Right lobe of liver (tissue), 6 donors: ENCODE measurements at regions not wholly inside any gene's neighbourhood (a gene's known extent, or its start where the extent isn't known, plus 50 kb on each side); places are given as distances from the start of the nearest gene placed in this dataset.

ENCODE experiments used
- ATAC-seq, 4 donors: fragments of 200-7000 bp; cut with Tn5 transposase; one replicate each; pipeline ENCODE4 v1.9.1; 2020; ENCODE audit warnings: mild to moderate bottlenecking in 4 of 4, moderate library complexity in 4 of 4
- DNase-seq, 3 donors: peaks; one replicate each; pipeline ENCODE4 v3.0.0-alpha.2; 2020
- H3K27ac ChIP-seq, 3 donors: fragments of 200-600 bp; one replicate each; pipeline ENCODE4 v1.8.0; 2022
- H3K27me3 ChIP-seq, 2 donors: fragments of 200-600 bp; one replicate each; pipeline ENCODE4 v1.8.0; 2022
- H3K36me3 ChIP-seq, 4 donors: fragments of 200-600 bp; sonication (generic) in 1 of 4; one replicate each; pipeline versions ENCODE4 v1.5.1 to v1.8.0; 2017 to 2022; ENCODE audit warnings: control low read depth in 1 of 4
- H3K4me1 ChIP-seq, 4 donors: fragments of 200-600 bp; sonication (generic) in 1 of 4; one replicate each; pipeline versions ENCODE4 v1.5.1 to v1.8.0; 2017 to 2022; ENCODE audit warnings: control low read depth in 1 of 4
- H3K4me3 ChIP-seq, 3 donors: fragments of 200-600 bp; one replicate each; pipeline ENCODE4 v1.8.0; 2022
- H3K9me3 ChIP-seq, 4 donors: fragments of 200-600 bp; sonication (generic) in 1 of 4; one replicate each; pipeline versions ENCODE4 v1.5.1 to v1.8.0; 2017 to 2022; ENCODE audit warnings: control low read depth in 1 of 4
- POLR2A ChIP-seq: fragments of 450-650 bp; IDR thresholded peaks from one replicate; pipeline ENCODE4 v1.6.1; 2017; ENCODE audit warnings: antibody characterized with exemption, mild to moderate bottlenecking
- WGBS: methylation state at CpG from one replicate; pipeline ENCODE4 v1.1.6; 2018; ENCODE audit warnings: low coverage, low lambda C conversion rate; ENCODE audit not compliant: insufficient coverage; ENCODE audit errors: missing lambda C conversion rate; 5-methylcytosine and 5-hydroxymethylcytosine counted together
- intact Hi-C, 2 donors: fragments of 100-400 bp; cut with DNase I; formaldehyde crosslinking; loops; one replicate each; pipeline versions ENCODE4 v1.11.2 to v1.14.1; 2022
- TF ChIP-seq, protein P1 (sequence below), 4 donors: fragments of 200-600 bp in 3 of 4; fragments of 450-650 bp in 1 of 4; IDR thresholded peaks; one replicate each; pipeline versions ENCODE4 v1.5.1 to v1.8.0; 2016 to 2022; ENCODE audit warnings: antibody characterized with exemption in 4 of 4, mild to moderate bottlenecking in 2 of 4
- donor health status: DM: no; HTN: yes; CAD: no.
- donor health status: DM: no; HTN: no; CAD: no.
- donor health status: DM: no; HTN: no; CAD: no.
- donor health status: DM: no; HTN: yes; CAD: no.
- donor health status: DM: no; HTN: yes; CAD: no.

DNA sequence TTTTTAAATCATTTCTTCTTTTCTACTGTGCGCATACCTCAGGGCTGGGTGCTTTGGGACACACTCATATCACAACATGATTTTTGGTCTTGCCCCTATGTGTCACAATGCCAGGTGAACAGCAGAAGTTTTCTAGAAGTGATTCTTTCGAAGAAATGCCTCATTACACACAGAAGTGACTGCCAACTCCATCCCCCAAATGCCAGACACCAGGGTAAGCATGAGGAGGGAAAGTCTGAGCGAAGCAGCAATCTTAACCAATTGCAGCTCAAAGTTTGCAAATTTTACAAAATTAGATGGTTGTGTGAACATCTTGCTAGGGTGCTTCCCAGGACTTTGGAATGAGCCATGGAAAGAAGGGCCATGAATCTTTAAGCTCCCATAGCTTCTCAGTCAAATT is 87.3 kb upstream of the PLEKHA5 start:
- whole genome bisulfite sequencing: 94% methylated on average over 3 of the region's 3 CpGs
- TF ChIP-seq, protein P1, sequence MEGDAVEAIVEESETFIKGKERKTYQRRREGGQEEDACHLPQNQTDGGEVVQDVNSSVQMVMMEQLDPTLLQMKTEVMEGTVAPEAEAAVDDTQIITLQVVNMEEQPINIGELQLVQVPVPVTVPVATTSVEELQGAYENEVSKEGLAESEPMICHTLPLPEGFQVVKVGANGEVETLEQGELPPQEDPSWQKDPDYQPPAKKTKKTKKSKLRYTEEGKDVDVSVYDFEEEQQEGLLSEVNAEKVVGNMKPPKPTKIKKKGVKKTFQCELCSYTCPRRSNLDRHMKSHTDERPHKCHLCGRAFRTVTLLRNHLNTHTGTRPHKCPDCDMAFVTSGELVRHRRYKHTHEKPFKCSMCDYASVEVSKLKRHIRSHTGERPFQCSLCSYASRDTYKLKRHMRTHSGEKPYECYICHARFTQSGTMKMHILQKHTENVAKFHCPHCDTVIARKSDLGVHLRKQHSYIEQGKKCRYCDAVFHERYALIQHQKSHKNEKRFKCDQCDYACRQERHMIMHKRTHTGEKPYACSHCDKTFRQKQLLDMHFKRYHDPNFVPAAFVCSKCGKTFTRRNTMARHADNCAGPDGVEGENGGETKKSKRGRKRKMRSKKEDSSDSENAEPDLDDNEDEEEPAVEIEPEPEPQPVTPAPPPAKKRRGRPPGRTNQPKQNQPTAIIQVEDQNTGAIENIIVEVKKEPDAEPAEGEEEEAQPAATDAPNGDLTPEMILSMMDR (IDR thresholded peaks at IDR 0.05): no peak
- no peak for TF ChIP-seq POLR2A
- no peaks in the 10 kb centered on the region for H3K9me3 ChIP-seq

GRCh38 chr12:19044430-19044829 is 85.1 kb upstream of the PLEKHA5 start:
- intact Hi-C loops: no loop called here
- H3K4me1 ChIP-seq: no peaks in the 10 kb centered on the region
- ATAC-seq: no peak
- 42% methylated on average over 3 of the region's 3 CpGs for whole genome bisulfite sequencing
- DNase-seq: no peak
- H3K27me3 ChIP-seq: no peaks in the 10 kb centered on the region
- H3K27ac ChIP-seq: no peak overlapping the region
- no peaks in the 10 kb centered on the region for H3K36me3 ChIP-seq
- H3K9me3 ChIP-seq: no peaks in the 10 kb centered on the region
- TF ChIP-seq, protein P1 (IDR thresholded peaks at IDR 0.05): no peak
- no peak for TF ChIP-seq POLR2A
- no peak overlapping the region for H3K4me3 ChIP-seq

More for the DNA sequence above, 87.3 kb upstream of the PLEKHA5 start:
- Histone ChIP-seq H3K27me3 (no peaks in the 10 kb centered on the region), H3K27ac (no peak overlapping the region), H3K4me3 (no peak overlapping the region), H3K36me3 (no peaks in the 10 kb centered on the region), H3K4me1 (no peaks in the 10 kb centered on the region)
- intact Hi-C loops: no loop called here
- DNase-seq: no peak
- ATAC-seq: no peak

GRCh38 chr12:19044891-19045290 is 84.6 kb upstream of the PLEKHA5 start:
- no peaks in the 10 kb centered on the region for H3K4me1 ChIP-seq
- DNase-seq (no peak), ATAC-seq (no peak)
- H3K36me3 ChIP-seq: no peaks in the 10 kb centered on the region
- no peaks in the 10 kb centered on the region for H3K9me3 ChIP-seq
- H3K4me3 ChIP-seq: no peak overlapping the region
- H3K27me3 ChIP-seq: no peaks in the 10 kb centered on the region
- intact Hi-C loops: no loop called here
- TF ChIP-seq, protein P1 (IDR thresholded peaks at IDR 0.05): no peak
- no peak for TF ChIP-seq POLR2A
- WGBS: 83% methylated on average over 4 of the region's 4 CpGs
- H3K27ac ChIP-seq: no peak overlapping the region

- TF ChIP-seq POLR2A: no peak
- Histone ChIP-seq H3K27ac (no peak overlapping the region), H3K27me3 (no peaks in the 10 kb centered on the region), H3K9me3 (no peaks in the 10 kb centered on the region), H3K4me1 (no peaks in the 10 kb centered on the region), H3K4me3 (no peak overlapping the region), H3K36me3 (no peaks in the 10 kb centered on the region)
- WGBS: 72% methylated on average over 2 of the region's 2 CpGs
- DNase-seq (no peak), ATAC-seq (no peak)
- intact Hi-C loops: no loop called here
Measured at GRCh38 chr12:19045426-19045825, 84.1 kb upstream of the PLEKHA5 start.

- H3K27ac ChIP-seq: no peak overlapping the region
- no peak overlapping the region for H3K4me3 ChIP-seq
- ATAC-seq (no peak), DNase-seq (no peak)
- intact Hi-C loops: no loop called here
- no peaks in the 10 kb centered on the region for H3K9me3 ChIP-seq
- TF ChIP-seq, protein P1 (IDR thresholded peaks at IDR 0.05): no peak
- TF ChIP-seq POLR2A: no peak
- H3K27me3 ChIP-seq: no peaks in the 10 kb centered on the region
- no peaks in the 10 kb centered on the region for H3K4me1 ChIP-seq
- H3K36me3 ChIP-seq: no peaks in the 10 kb centered on the region
- WGBS: 76% methylated on average over 3 of the region's 3 CpGs
Measured at GRCh38 chr12:19048943-19049342, 80.6 kb upstream of the PLEKHA5 start.
